Ovary (tissue), 7 donors: ENCODE measurements at regions not wholly inside any gene's neighbourhood (a gene's known extent, or its start where the extent isn't known, plus 50 kb on each side); places are given as distances from the start of the nearest gene placed in this dataset.
"Not testable (repeated sequence)": the region's sequence is repeated elsewhere in the genome, so short reads cannot be mapped to it uniquely, and the experiment has no call there.

ENCODE experiments used
- DNase-seq, 5 donors: peaks; one replicate each; pipeline ENCODE4 v3.0.0-alpha.2; 2019 to 2020
- H3K27ac ChIP-seq, 2 donors: fragments of 200-600 bp; one replicate each; pipeline versions ENCODE4 v1.5.1 to v1.8.0; 2019 to 2022
- H3K27me3 ChIP-seq: fragments of 200-600 bp; one replicate; pipeline ENCODE4 v1.8.0; 2022
- H3K36me3 ChIP-seq: fragments of 200-600 bp; sonication (generic); one replicate; pipeline ENCODE4 v1.5.1; 2019
- H3K4me1 ChIP-seq: one replicate; pipeline ENCODE4 v1.8.1; 2013; ENCODE audit warnings: mild to moderate bottlenecking, moderate library complexity; ENCODE audit not compliant: insufficient read depth
- H3K4me3 ChIP-seq: fragments of 200-600 bp; sonication (generic); one replicate; pipeline ENCODE4 v1.5.1; 2017
- H3K9me3 ChIP-seq, 2 donors: fragments of 200-600 bp in 1 of 2; sonication (generic) in 1 of 2; one replicate each; pipeline versions ENCODE4 v1.5.1 to v1.8.1; 2013 to 2019; ENCODE audit warnings: mild to moderate bottlenecking in 1 of 2, moderate library complexity in 1 of 2
- EP300 ChIP-seq: sonication (generic); formaldehyde crosslinking; IDR thresholded peaks from one replicate; pipeline ENCODE4 v1.6.1; 2017; ENCODE audit warnings: antibody characterized with exemption
- POLR2A ChIP-seq: fragments of 450-650 bp; IDR thresholded peaks from one replicate; pipeline ENCODE4 v1.6.1; 2017; ENCODE audit warnings: antibody characterized with exemption, mild to moderate bottlenecking, moderate library complexity
- WGBS, 3 donors: extraction: QIAGEN DNeasy Blood & Tissue Kit in 1 of 3; methylation state at CpG; one replicate each; pipeline versions ENCODE4 v1.1.5 to v1.1.7; 2013 to 2017; 5-methylcytosine and 5-hydroxymethylcytosine counted together
- intact Hi-C, 4 donors: fragments of 100-400 bp; cut with DNase I; formaldehyde crosslinking; loops; one replicate each; pipeline versions ENCODE4 v1.11.0 to v1.15.1; 2022 to 2023
- TF ChIP-seq, protein P1 (sequence below), 3 donors: fragments of 450-650 bp in 2 of 3; fragments of 200-600 bp in 1 of 3; IDR thresholded peaks; one replicate each; pipeline versions ENCODE4 v1.5.1 to v1.8.0; 2016 to 2022; ENCODE audit warnings: antibody characterized with exemption in 3 of 3, mild to moderate bottlenecking in 1 of 3
- donor health status: DM: no; HTN: no; CAD: no; lungs with moderate emphysema.
- donor health status: DM: no; HTN: no; CAD: no.
- donor health status: Bipolar disorder and iron deficiency.
- donor health status: DM: no; HTN: no; CAD: no.
- donor health status: DM: yes; HTN: yes; CAD: no.

- Histone ChIP-seq H3K36me3 (no peaks in the 10 kb centered on the region), H3K4me1 (no peaks in the 10 kb centered on the region), H3K27me3 (no peaks in the 10 kb centered on the region), H3K4me3 (no peak overlapping the region), H3K27ac (no peak overlapping the region), H3K9me3 (no peaks in the 10 kb centered on the region)
- DNase-seq, result no peak
- 53 to 79% (median 61%) methylated on average over 1 of the region's 1 CpG for WGBS, 3 donors
- TF ChIP-seq POLR2A (no peak), EP300 (no peak)
- TF ChIP-seq, protein P1, sequence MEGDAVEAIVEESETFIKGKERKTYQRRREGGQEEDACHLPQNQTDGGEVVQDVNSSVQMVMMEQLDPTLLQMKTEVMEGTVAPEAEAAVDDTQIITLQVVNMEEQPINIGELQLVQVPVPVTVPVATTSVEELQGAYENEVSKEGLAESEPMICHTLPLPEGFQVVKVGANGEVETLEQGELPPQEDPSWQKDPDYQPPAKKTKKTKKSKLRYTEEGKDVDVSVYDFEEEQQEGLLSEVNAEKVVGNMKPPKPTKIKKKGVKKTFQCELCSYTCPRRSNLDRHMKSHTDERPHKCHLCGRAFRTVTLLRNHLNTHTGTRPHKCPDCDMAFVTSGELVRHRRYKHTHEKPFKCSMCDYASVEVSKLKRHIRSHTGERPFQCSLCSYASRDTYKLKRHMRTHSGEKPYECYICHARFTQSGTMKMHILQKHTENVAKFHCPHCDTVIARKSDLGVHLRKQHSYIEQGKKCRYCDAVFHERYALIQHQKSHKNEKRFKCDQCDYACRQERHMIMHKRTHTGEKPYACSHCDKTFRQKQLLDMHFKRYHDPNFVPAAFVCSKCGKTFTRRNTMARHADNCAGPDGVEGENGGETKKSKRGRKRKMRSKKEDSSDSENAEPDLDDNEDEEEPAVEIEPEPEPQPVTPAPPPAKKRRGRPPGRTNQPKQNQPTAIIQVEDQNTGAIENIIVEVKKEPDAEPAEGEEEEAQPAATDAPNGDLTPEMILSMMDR (IDR thresholded peaks at IDR 0.05), result no peak
- intact Hi-C loops, result no loop called here
Measured at GRCh38 chr2:183782436-183782835, 658.2 kb downstream of the NUP35 start.

- DNase-seq, H3K4me1 ChIP-seq, H3K4me3 ChIP-seq, H3K27ac ChIP-seq, H3K36me3 ChIP-seq, H3K27me3 ChIP-seq, H3K9me3 ChIP-seq, intact Hi-C loops: not testable (repeated sequence)
- WGBS, 3 donors, result 85 to 90% (median 90%) methylated on average over 8 of the region's 8 CpGs
Measured at GRCh38 chr2:183788796-183789195, 664.6 kb downstream of the NUP35 start.

DNA sequence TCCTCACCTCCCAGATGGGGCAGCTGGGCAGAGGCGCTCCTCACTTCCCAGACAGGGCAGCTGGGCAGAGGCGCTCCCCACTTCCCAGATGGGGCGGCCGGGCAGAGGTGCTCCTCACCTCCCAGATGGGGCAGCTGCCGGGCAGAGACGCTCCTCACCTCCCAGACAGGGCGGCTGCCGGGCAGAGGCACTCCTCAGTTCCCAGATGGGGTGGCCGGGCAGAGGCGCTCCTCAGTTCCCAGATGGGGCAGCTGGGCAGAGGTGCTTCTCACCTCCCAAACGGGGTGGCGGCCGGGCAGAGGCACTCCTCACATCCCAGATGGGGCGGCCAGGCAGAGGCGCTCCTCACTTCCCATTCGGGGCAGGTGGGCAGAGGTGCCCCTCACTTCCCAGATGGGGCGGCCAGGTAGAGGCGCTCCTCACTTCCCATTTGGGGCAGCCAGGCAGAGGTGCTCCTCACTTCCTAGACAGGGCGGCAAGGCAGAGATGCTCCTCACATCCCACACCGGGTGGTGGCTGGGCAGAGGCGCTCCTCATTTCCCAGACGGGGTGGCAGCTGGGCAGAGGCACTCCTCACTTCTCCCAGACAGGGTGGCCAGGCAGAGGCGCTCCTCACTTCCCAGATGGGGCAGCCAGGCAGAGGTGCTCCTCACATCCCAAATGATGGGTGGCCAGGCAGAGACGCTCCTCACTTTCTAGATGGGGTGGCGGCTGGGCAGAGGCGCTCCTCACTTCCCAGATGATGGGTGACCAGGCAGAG lies 668.1 kb downstream of the NUP35 start:
- H3K4me1 ChIP-seq, H3K27me3 ChIP-seq, H3K27ac ChIP-seq, intact Hi-C loops, H3K36me3 ChIP-seq, H3K4me3 ChIP-seq, H3K9me3 ChIP-seq, DNase-seq: not testable (repeated sequence)
- WGBS, 3 donors, result 91 to 97% (median 96%) methylated on average over 16 to 26 of the region's 26 CpGs

GRCh38 chr2:183798535-183798934 lies 674.3 kb downstream of the NUP35 start:
- Histone ChIP-seq H3K27me3 (peaks cover 2% of the 10 kb centered on the region), H3K27ac (no peak overlapping the region), H3K4me1 (no peaks in the 10 kb centered on the region), H3K4me3 (no peak overlapping the region), H3K9me3 (no peaks in the 10 kb centered on the region), H3K36me3 (no peaks in the 10 kb centered on the region)
- intact Hi-C loops, result no loop called here
- TF ChIP-seq POLR2A (no peak), EP300 (no peak)
- TF ChIP-seq, protein P1 (IDR thresholded peaks at IDR 0.05), result no peak
- no peak for DNase-seq
- 60 to 70% (median 68%) methylated on average over 4 of the region's 4 CpGs for WGBS, 3 donors

DNA sequence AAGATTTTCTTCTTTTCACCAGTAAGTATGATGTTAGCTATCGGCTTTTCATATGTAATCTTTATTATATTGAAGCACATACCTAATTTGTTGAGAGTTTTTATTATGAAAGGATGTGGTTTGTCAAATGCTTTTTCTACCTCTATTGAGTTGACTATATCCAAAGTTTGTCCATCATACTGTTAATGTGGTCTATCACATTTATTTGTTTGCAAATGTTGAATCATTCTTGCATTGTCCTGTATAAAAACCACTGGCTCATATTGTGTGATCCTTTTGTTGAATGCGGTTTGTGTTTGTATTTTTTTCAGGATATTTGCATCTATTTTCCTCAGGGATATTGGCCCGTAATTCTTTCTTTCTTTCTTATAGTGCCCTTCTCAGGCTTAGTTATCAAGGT lies 675.5 kb downstream of the NUP35 start:
- Histone ChIP-seq H3K27me3 (peaks cover 2% of the 10 kb centered on the region), H3K4me1 (no peaks in the 10 kb centered on the region), H3K36me3 (no peaks in the 10 kb centered on the region), H3K27ac (no peak overlapping the region), H3K9me3 (no peaks in the 10 kb centered on the region), H3K4me3 (no peak overlapping the region)
- no peak for DNase-seq
- intact Hi-C loops, result no loop called here
- 89 to 94% (median 92%) methylated on average over 3 of the region's 3 CpGs for WGBS, 3 donors
- TF ChIP-seq POLR2A, result no peak
- no peak for TF ChIP-seq EP300
- TF ChIP-seq, protein P1 (IDR thresholded peaks at IDR 0.05), result no peak
